Hepatocyte (in vitro differentiated cells): ENCODE measurements at regions not wholly inside any gene's neighbourhood (a gene's known extent, or its start where the extent isn't known, plus 50 kb on each side); places are given as distances from the start of the nearest gene placed in this dataset.

Experiments
- EZH2 ChIP-seq: fragments of 200-600 bp; sonication (generic); IDR thresholded peaks from 2 replicates; pipeline ENCODE4 v1.6.1; 2016; ENCODE audit warnings: antibody characterized with exemption, mild to moderate bottlenecking, borderline replicate concordance
- EZH2phosphoT487 ChIP-seq: fragments of 200-600 bp; sonication (generic); IDR thresholded peaks from one replicate; pipeline ENCODE4 v1.6.1; 2018; ENCODE audit warnings: antibody characterized with exemption, mild to moderate bottlenecking, low read depth, moderate library complexity; ENCODE audit not compliant: unreplicated experiment, severe bottlenecking
- TF ChIP-seq, protein P1 (sequence below): fragments of 200-600 bp; sonication (generic); IDR thresholded peaks from 2 replicates; pipeline ENCODE4 v1.5.1; 2016; ENCODE audit warnings: antibody characterized with exemption, mild to moderate bottlenecking; ENCODE audit not compliant: poor library complexity

GRCh38 chr11:69401715-69402114 is 79.7 kb upstream of the LINC01488 start:
- TF ChIP-seq, protein P1, sequence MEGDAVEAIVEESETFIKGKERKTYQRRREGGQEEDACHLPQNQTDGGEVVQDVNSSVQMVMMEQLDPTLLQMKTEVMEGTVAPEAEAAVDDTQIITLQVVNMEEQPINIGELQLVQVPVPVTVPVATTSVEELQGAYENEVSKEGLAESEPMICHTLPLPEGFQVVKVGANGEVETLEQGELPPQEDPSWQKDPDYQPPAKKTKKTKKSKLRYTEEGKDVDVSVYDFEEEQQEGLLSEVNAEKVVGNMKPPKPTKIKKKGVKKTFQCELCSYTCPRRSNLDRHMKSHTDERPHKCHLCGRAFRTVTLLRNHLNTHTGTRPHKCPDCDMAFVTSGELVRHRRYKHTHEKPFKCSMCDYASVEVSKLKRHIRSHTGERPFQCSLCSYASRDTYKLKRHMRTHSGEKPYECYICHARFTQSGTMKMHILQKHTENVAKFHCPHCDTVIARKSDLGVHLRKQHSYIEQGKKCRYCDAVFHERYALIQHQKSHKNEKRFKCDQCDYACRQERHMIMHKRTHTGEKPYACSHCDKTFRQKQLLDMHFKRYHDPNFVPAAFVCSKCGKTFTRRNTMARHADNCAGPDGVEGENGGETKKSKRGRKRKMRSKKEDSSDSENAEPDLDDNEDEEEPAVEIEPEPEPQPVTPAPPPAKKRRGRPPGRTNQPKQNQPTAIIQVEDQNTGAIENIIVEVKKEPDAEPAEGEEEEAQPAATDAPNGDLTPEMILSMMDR, result no peak
- no peak for TF ChIP-seq EZH2phosphoT487
- TF ChIP-seq EZH2, result no peak
